Stimulated activated naive CD8-positive, alpha-beta T cell treated with anti-CD3 and anti-CD28 coated beads, Interleukin-15, Interleukin-2, amounts not matched to agents 100 ng/mL and 50 ng/mL, for 24 hours (primary cell): ENCODE measurements at regions not wholly inside any gene's neighbourhood (a gene's known extent, or its start where the extent isn't known, plus 50 kb on each side); places are given as distances from the start of the nearest gene placed in this dataset.

ENCODE experiments used
- H3K27ac Mint-ChIP-seq: one replicate; pipeline ENCODE4 v1.8.0; 2021; ENCODE audit warnings: mild to moderate bottlenecking, mixed read lengths
- H3K27me3 Mint-ChIP-seq: one replicate; pipeline ENCODE4 v1.8.0; 2021; ENCODE audit warnings: mixed read lengths
- H3K36me3 Mint-ChIP-seq: one replicate; pipeline ENCODE4 v1.8.0; 2021; ENCODE audit warnings: low read depth, mixed read lengths
- H3K4me1 Mint-ChIP-seq: one replicate; pipeline ENCODE4 v1.8.0; 2021; ENCODE audit warnings: low read depth, mixed read lengths
- H3K4me3 Mint-ChIP-seq: one replicate; pipeline ENCODE4 v1.8.0; 2021; ENCODE audit warnings: mild to moderate bottlenecking, mixed read lengths
- H3K9me3 Mint-ChIP-seq: one replicate; pipeline ENCODE4 v1.8.0; 2021; ENCODE audit warnings: mixed read lengths

- no peak overlapping the region for H3K27ac Mint-ChIP-seq
Observed at GRCh38 chr2:128808462-128809258, 490.0 kb upstream of the HS6ST1 start.

GRCh38 chr2:128809259-128809636 is 490.6 kb upstream of the HS6ST1 start:
- Mint-ChIP-seq H3K4me1 (no peaks in the 10 kb centered on the region), H3K4me3 (no peak overlapping the region), H3K36me3 (no peaks in the 10 kb centered on the region), H3K9me3 (peaks cover 13% of the 10 kb centered on the region), H3K27ac (no peak overlapping the region), H3K27me3 (peaks cover 4% of the 10 kb centered on the region)

More at GRCh38 chr2:128808462-128809258, 490.0 kb upstream of the HS6ST1 start:
- Mint-ChIP-seq H3K4me3 (no peak overlapping the region), H3K9me3 (peaks cover 13% of the 10 kb centered on the region), H3K4me1 (no peaks in the 10 kb centered on the region), H3K27me3 (peaks cover 4% of the 10 kb centered on the region), H3K36me3 (no peaks in the 10 kb centered on the region)

- Mint-ChIP-seq H3K27ac (no peak overlapping the region), H3K36me3 (no peaks in the 10 kb centered on the region), H3K27me3 (peaks cover 2% of the 10 kb centered on the region), H3K4me3 (no peak overlapping the region), H3K4me1 (no peaks in the 10 kb centered on the region), H3K9me3 (peaks cover 13% of the 10 kb centered on the region)
Observed at GRCh38 chr2:128809880-128810279, 491.2 kb upstream of the HS6ST1 start.

GRCh38 chr2:128812183-128812940 is 493.7 kb upstream of the HS6ST1 start:
- Mint-ChIP-seq H3K36me3 (no peaks in the 10 kb centered on the region), H3K27ac (no peak overlapping the region), H3K4me1 (no peaks in the 10 kb centered on the region), H3K27me3 (no peaks in the 10 kb centered on the region), H3K9me3 (peaks cover 13% of the 10 kb centered on the region), H3K4me3 (no peak overlapping the region)

GRCh38 chr2:128813352-128814034 is 494.8 kb upstream of the HS6ST1 start:
- H3K9me3 Mint-ChIP-seq: peaks cover 13% of the 10 kb centered on the region
- H3K4me3 Mint-ChIP-seq: no peak overlapping the region
- H3K27ac Mint-ChIP-seq: no peak overlapping the region
- H3K4me1 Mint-ChIP-seq: no peaks in the 10 kb centered on the region
- H3K27me3 Mint-ChIP-seq: no peaks in the 10 kb centered on the region
- no peaks in the 10 kb centered on the region for H3K36me3 Mint-ChIP-seq

- H3K27ac Mint-ChIP-seq: no peak overlapping the region
- no peak overlapping the region for H3K4me3 Mint-ChIP-seq
- H3K36me3 Mint-ChIP-seq: no peaks in the 10 kb centered on the region
- no peaks in the 10 kb centered on the region for H3K4me1 Mint-ChIP-seq
- no peaks in the 10 kb centered on the region for H3K27me3 Mint-ChIP-seq
- peaks cover 6% of the 10 kb centered on the region for H3K9me3 Mint-ChIP-seq
Observed at GRCh38 chr2:128815248-128815647, 496.6 kb upstream of the HS6ST1 start.

- Mint-ChIP-seq H3K4me3 (no peak overlapping the region), H3K9me3 (no peaks in the 10 kb centered on the region), H3K36me3 (no peaks in the 10 kb centered on the region), H3K4me1 (no peaks in the 10 kb centered on the region), H3K27me3 (peaks cover 5% of the 10 kb centered on the region), H3K27ac (no peak overlapping the region)
Observed at GRCh38 chr2:128817171-128817570, 498.5 kb upstream of the HS6ST1 start.

GRCh38 chr2:128817813-128818212 is 499.1 kb upstream of the HS6ST1 start:
- H3K36me3 Mint-ChIP-seq: no peaks in the 10 kb centered on the region
- no peaks in the 10 kb centered on the region for H3K4me1 Mint-ChIP-seq
- no peaks in the 10 kb centered on the region for H3K9me3 Mint-ChIP-seq
- no peak overlapping the region for H3K27ac Mint-ChIP-seq
- H3K27me3 Mint-ChIP-seq: peaks cover 5% of the 10 kb centered on the region
- no peak overlapping the region for H3K4me3 Mint-ChIP-seq

- Mint-ChIP-seq H3K4me3 (no peak overlapping the region), H3K27me3 (peaks cover 5% of the 10 kb centered on the region), H3K36me3 (no peaks in the 10 kb centered on the region), H3K27ac (no peak overlapping the region), H3K4me1 (no peaks in the 10 kb centered on the region), H3K9me3 (no peaks in the 10 kb centered on the region)
Observed at GRCh38 chr2:128818248-128818647, 499.6 kb upstream of the HS6ST1 start.

- Mint-ChIP-seq H3K27ac (no peak overlapping the region), H3K4me1 (no peaks in the 10 kb centered on the region), H3K27me3 (peaks cover 5% of the 10 kb centered on the region), H3K4me3 (no peak overlapping the region), H3K36me3 (no peaks in the 10 kb centered on the region), H3K9me3 (no peaks in the 10 kb centered on the region)
Observed at GRCh38 chr2:128818704-128819491, 500.2 kb upstream of the HS6ST1 start.

GRCh38 chr2:128820452-128820851 is 501.8 kb upstream of the HS6ST1 start:
- Mint-ChIP-seq H3K9me3 (peaks cover 5% of the 10 kb centered on the region), H3K36me3 (no peaks in the 10 kb centered on the region), H3K27me3 (peaks cover 5% of the 10 kb centered on the region)

GRCh38 chr2:128821010-128821409 is 502.3 kb upstream of the HS6ST1 start:
- no peaks in the 10 kb centered on the region for H3K36me3 Mint-ChIP-seq
- H3K27ac Mint-ChIP-seq: no peak overlapping the region
- peaks cover 5% of the 10 kb centered on the region for H3K27me3 Mint-ChIP-seq
- H3K9me3 Mint-ChIP-seq: peaks cover 5% of the 10 kb centered on the region
- no peaks in the 10 kb centered on the region for H3K4me1 Mint-ChIP-seq
- H3K4me3 Mint-ChIP-seq: no peak overlapping the region

More at GRCh38 chr2:128820452-128820851, 501.8 kb upstream of the HS6ST1 start:
- no peak overlapping the region for H3K4me3 Mint-ChIP-seq
- H3K4me1 Mint-ChIP-seq: no peaks in the 10 kb centered on the region
- no peak overlapping the region for H3K27ac Mint-ChIP-seq

GRCh38 chr2:128832946-128833663 is 514.4 kb upstream of the HS6ST1 start:
- peaks cover 2% of the 10 kb centered on the region for H3K27me3 Mint-ChIP-seq
- H3K4me1 Mint-ChIP-seq: no peaks in the 10 kb centered on the region
- H3K4me3 Mint-ChIP-seq: no peak overlapping the region
- no peak overlapping the region for H3K27ac Mint-ChIP-seq
- H3K36me3 Mint-ChIP-seq: no peaks in the 10 kb centered on the region
- no peaks in the 10 kb centered on the region for H3K9me3 Mint-ChIP-seq

- Mint-ChIP-seq H3K4me3 (no peak overlapping the region), H3K36me3 (no peaks in the 10 kb centered on the region), H3K27ac (no peak overlapping the region), H3K27me3 (peaks cover 3% of the 10 kb centered on the region), H3K9me3 (no peaks in the 10 kb centered on the region), H3K4me1 (no peaks in the 10 kb centered on the region)
Observed at GRCh38 chr2:128833664-128834027, 515.0 kb upstream of the HS6ST1 start.
